IMR-90 (cell line): ENCODE measurements at regions not wholly inside any gene's neighbourhood (a gene's known extent, or its start where the extent isn't known, plus 50 kb on each side); places are given as distances from the start of the nearest gene placed in this dataset.

ENCODE experiments used
- ATAC-seq: fragments of 200-7000 bp; cut with Tn5 transposase; 2 replicates; pipeline ENCODE4 v1.9.1; 2020; ENCODE audit warnings: low read depth, mild to moderate bottlenecking, moderate library complexity
- BruUV-seq: library from RNA; stranded (reverse); fragments of 400-500 nt; replicated peaks from 2 replicates; lab custom pipeline; 2021; lab: Mats Ljungman, UMichigan
- CTCF ChIA-PET: fragments of 300-600 bp; formaldehyde crosslinking; extraction: SDS; loops from one replicate; lab custom pipeline; 2021; ENCODE audit warnings: antibody characterized with exemption; lab: Yijun Ruan, JAX
- POLR2A ChIA-PET: fragments of 300-600 bp; sonication (Branson Sonifier 250); formaldehyde crosslinking; loops from one replicate; lab custom pipeline; 2022; ENCODE audit warnings: antibody characterized with exemption; ENCODE audit not compliant: unreplicated experiment; lab: Charles Lee
- DNase-seq: peaks from one replicate; pipeline ENCODE4 v3.0.0; 2013
- H2AFZ ChIP-seq: replicated peaks from 2 replicates; pipeline ENCODE3; 2013; ENCODE audit warnings: low read length, mild to moderate bottlenecking; ENCODE audit not compliant: poor library complexity
- H2AK5ac ChIP-seq: 2 replicates; pipeline ENCODE4 v1.6.1; 2013; ENCODE audit warnings: low read depth, low read length, inconsistent platforms
- H2AK9ac ChIP-seq: replicated peaks from 2 replicates; pipeline ENCODE3; 2013; ENCODE audit warnings: mild to moderate bottlenecking, low read depth, low read length, moderate library complexity; ENCODE audit not compliant: poor library complexity
- H2BK120ac ChIP-seq: 2 replicates; pipeline ENCODE4 v1.6.1; 2013; ENCODE audit warnings: low read depth, low read length, inconsistent platforms
- H2BK15ac ChIP-seq: 3 replicates; pipeline ENCODE4 v1.6.1; 2013; ENCODE audit warnings: low read depth, low read length, inconsistent platforms
- H2BK20ac ChIP-seq: 2 replicates; pipeline ENCODE4 v1.6.1; 2013; ENCODE audit warnings: low read depth, mild to moderate bottlenecking, inconsistent platforms, low read length, moderate library complexity
- H2BK5ac ChIP-seq: 2 replicates; pipeline ENCODE4 v1.6.1; 2013; ENCODE audit warnings: mild to moderate bottlenecking, low read depth, low read length, inconsistent platforms; ENCODE audit not compliant: poor library complexity, severe bottlenecking
- H3K14ac ChIP-seq: replicated peaks from 2 replicates; pipeline ENCODE4 v1.6.1; 2013; ENCODE audit warnings: low read depth, low read length, inconsistent platforms
- H3K18ac ChIP-seq: 2 replicates; pipeline ENCODE4 v1.6.1; 2013; ENCODE audit warnings: low read depth, low read length, control low read depth
- H3K23ac ChIP-seq: 2 replicates; pipeline ENCODE4 v1.6.1; 2013; ENCODE audit warnings: low read depth, low read length, inconsistent platforms
- H3K27ac ChIP-seq: 2 replicates; pipeline ENCODE4 v1.5.1; 2013; ENCODE audit warnings: mild to moderate bottlenecking, control low read depth, low read length; ENCODE audit not compliant: insufficient read depth
- H3K27me3 ChIP-seq: 2 replicates; pipeline ENCODE4 v1.6.1; 2013; ENCODE audit warnings: low read length; ENCODE audit not compliant: control insufficient read depth, insufficient read depth
- H3K36me3 ChIP-seq: 2 replicates; pipeline ENCODE4 v1.6.1; 2013; ENCODE audit warnings: low read length, mixed read lengths; ENCODE audit not compliant: control insufficient read depth, insufficient read depth
- H3K4ac ChIP-seq: 2 replicates; pipeline ENCODE4 v1.6.1; 2013; ENCODE audit warnings: low read depth, low read length, inconsistent platforms
- H3K4me1 ChIP-seq: 2 replicates; pipeline ENCODE4 v1.6.1; 2013; ENCODE audit warnings: low read length, mixed read lengths; ENCODE audit not compliant: control insufficient read depth, insufficient read depth
- H3K4me2 ChIP-seq: 2 replicates; pipeline ENCODE4 v1.6.1; 2013; ENCODE audit warnings: low read depth, mild to moderate bottlenecking, control low read depth, low read length, moderate library complexity
- H3K4me3 ChIP-seq: 2 replicates; pipeline ENCODE4 v1.5.1; 2013; ENCODE audit warnings: low read depth, mild to moderate bottlenecking, control low read depth, low read length, moderate library complexity; ENCODE audit not compliant: insufficient read depth
- H3K56ac ChIP-seq: 2 replicates; pipeline ENCODE4 v1.6.1; 2013; ENCODE audit warnings: low read length, inconsistent platforms; ENCODE audit not compliant: insufficient read depth; ENCODE audit errors: extremely low read depth
- H3K79me1 ChIP-seq, 2 experiments: 2 replicates each; pipeline ENCODE4 v1.6.1; 2013; ENCODE audit warnings: low read length in 2 of 2, inconsistent platforms in 1 of 2, low read depth in 1 of 2
- H3K9ac ChIP-seq: 2 replicates; pipeline ENCODE4 v1.6.1; 2013; ENCODE audit warnings: low read depth, low read length, control low read depth
- H3K9me1 ChIP-seq: 2 replicates; pipeline ENCODE4 v1.6.1; 2013; ENCODE audit warnings: low read length, inconsistent platforms; ENCODE audit not compliant: insufficient read depth
- H3K9me3 ChIP-seq: 2 replicates; pipeline ENCODE4 v1.6.1; 2013; ENCODE audit warnings: low read length; ENCODE audit not compliant: control insufficient read depth, insufficient read depth
- H4K20me1 ChIP-seq: 2 replicates; pipeline ENCODE4 v1.6.1; 2013; ENCODE audit warnings: low read length, inconsistent platforms; ENCODE audit not compliant: insufficient read depth
- H4K5ac ChIP-seq: 2 replicates; pipeline ENCODE4 v1.6.1; 2013; ENCODE audit warnings: mild to moderate bottlenecking, low read depth, low read length, control low read depth
- H4K8ac ChIP-seq, 2 experiments: 2 replicates each; pipeline ENCODE4 v1.6.1; 2013; ENCODE audit warnings: low read depth in 2 of 2, low read length in 2 of 2, control low read depth in 1 of 2, inconsistent platforms in 1 of 2
- H4K91ac ChIP-seq: 2 replicates; pipeline ENCODE4 v1.6.1; 2013; ENCODE audit warnings: low read depth, low read length, inconsistent platforms; ENCODE audit not compliant: insufficient read depth
- CEBPB ChIP-seq: IDR thresholded peaks from 2 replicates; pipeline ENCODE4 v1.6.1; 2012; ENCODE audit warnings: low read depth, low read length, improper control_type of control experiment
- FOS ChIP-seq: fragments of 150-350 bp; IDR thresholded peaks from 2 replicates; pipeline ENCODE4 v1.6.1; 2016; ENCODE audit warnings: low read depth, low read length
- MAZ ChIP-seq: IDR thresholded peaks from 2 replicates; pipeline ENCODE4 v1.6.1; 2012; ENCODE audit warnings: low read depth, mild to moderate bottlenecking, low read length, improper control_type of control experiment, moderate library complexity, borderline replicate concordance
- MXI1 ChIP-seq: IDR thresholded peaks from 2 replicates; pipeline ENCODE4 v1.6.1; 2012; ENCODE audit warnings: low read depth, mild to moderate bottlenecking, low read length, moderate library complexity, borderline replicate concordance
- POLR2A ChIP-seq: IDR thresholded peaks from 2 replicates; pipeline ENCODE4 v1.6.1; 2012; ENCODE audit warnings: mild to moderate bottlenecking, low read depth, low read length
- SMC3 ChIP-seq: fragments of 150-350 bp; IDR thresholded peaks from 2 replicates; pipeline ENCODE4 v1.6.1; 2016; ENCODE audit warnings: low read depth, mild to moderate bottlenecking, antibody characterized with exemption, low read length, moderate library complexity
- WGBS, 2 experiments: methylation state at CpG; one replicate each; pipeline versions ENCODE4 v1.1.5 to v1.1.7; 2013; ENCODE audit warnings: missing lambda C conversion rate in 2 of 2; ENCODE audit not compliant: insufficient read length in 1 of 2; ENCODE audit errors: extremely low coverage in 2 of 2; 5-methylcytosine and 5-hydroxymethylcytosine counted together
- dilution Hi-C: fragments of 300-500 bp; cut with HindIII; formaldehyde crosslinking; loops from one replicate; pipeline ENCODE4 v1.14.3; 2018; ENCODE audit warnings: low sequenced_read_pairs; ENCODE audit not compliant: unreplicated experiment
- in situ Hi-C: fragments of 300-500 bp; cut with MboI; formaldehyde crosslinking; loops from 3 replicates; pipeline ENCODE4 v1.14.3; 2019; ENCODE audit warnings: low sequenced_read_pairs, inconsistent platforms, mixed read lengths
- intact Hi-C: fragments of 100-400 bp; cut with micrococcal nuclease; formaldehyde crosslinking; loops from 2 replicates; pipeline ENCODE4 v1.10.0; 2022
- TF ChIP-seq, protein P1 (sequence below): fragments of 150-350 bp; IDR thresholded peaks from 2 replicates; pipeline ENCODE4 v1.6.1; 2017; ENCODE audit warnings: mild to moderate bottlenecking, antibody characterized with exemption, low read length, low read depth
- TF ChIP-seq, protein P2 (sequence below): conservative IDR thresholded peaks from 2 replicates; pipeline ENCODE4 v1.5.1; 2012; ENCODE audit warnings: mild to moderate bottlenecking, low read depth, low read length, improper control_type of control experiment
- TF ChIP-seq, protein P3 (sequence below): fragments of 150-350 bp; IDR thresholded peaks from 2 replicates; pipeline ENCODE4 v1.6.1; 2016; ENCODE audit warnings: low read depth, mild to moderate bottlenecking, low read length, moderate library complexity, borderline replicate concordance

DNA sequence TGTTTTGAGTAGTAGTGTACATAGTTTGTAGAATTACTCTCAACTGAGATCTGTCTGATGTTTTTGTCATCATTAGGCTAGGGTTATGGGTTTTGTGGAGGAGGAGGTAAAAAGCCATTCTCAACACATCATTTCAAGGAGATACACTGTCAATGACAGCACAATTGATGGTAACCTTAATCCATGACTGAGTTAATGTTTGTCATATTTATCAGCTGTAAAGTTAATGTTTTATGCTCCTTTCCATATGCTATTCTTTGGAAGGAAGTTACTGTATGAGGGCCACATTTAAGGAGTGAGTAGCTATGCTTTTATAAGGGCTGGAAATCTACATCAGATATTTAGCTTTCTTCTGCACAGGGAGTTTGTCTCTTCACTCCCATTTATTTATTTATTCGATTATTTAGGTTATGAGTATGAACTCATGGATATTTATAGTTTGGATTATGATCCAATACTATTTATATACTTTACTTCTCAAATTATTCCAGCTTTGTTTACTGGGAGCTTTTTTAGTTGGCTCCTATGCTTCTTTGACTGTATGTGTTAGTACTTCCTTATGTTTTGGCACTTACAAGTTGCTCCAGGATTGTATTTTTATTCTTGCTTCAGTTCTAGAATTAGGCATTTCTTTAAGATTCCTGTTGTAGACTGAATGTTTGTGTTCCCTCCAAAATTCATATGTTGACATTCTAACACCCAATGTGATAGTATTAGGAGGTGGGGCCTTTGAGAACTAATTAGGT lies 156.6 kb upstream of the HCRTR2 start:
- Histone ChIP-seq H4K8ac (no peak overlapping the region), H3K18ac (no peak overlapping the region), H3K4ac (no peak overlapping the region), H3K27me3 (no peaks in the 10 kb centered on the region), H3K4me3 (no peak overlapping the region), H2AFZ (no peak overlapping the region), H3K9me3 (no peaks in the 10 kb centered on the region), H3K4me1 (peaks cover 6% of the 10 kb centered on the region), H3K4me2 (no peak overlapping the region), H3K14ac (no peak overlapping the region), H2BK20ac (no peak overlapping the region), H3K27ac (no peak overlapping the region), H2AK5ac (no peak overlapping the region), H3K36me3 (no peaks in the 10 kb centered on the region), H2BK5ac (no peak overlapping the region), H4K20me1 (no peaks in the 10 kb centered on the region), H2BK120ac (no peak overlapping the region), H3K56ac (no peak overlapping the region), H3K79me1 (no peaks in the 10 kb centered on the region), H3K9me1 (no peaks in the 10 kb centered on the region), H2AK9ac (no peak overlapping the region), H3K9ac (no peak overlapping the region), H4K5ac (no peak overlapping the region), H2BK15ac (no peak overlapping the region), H3K23ac (no peak overlapping the region), H4K91ac (no peak overlapping the region)
- TF ChIP-seq MAZ (no peak), FOS (no peak), POLR2A (no peak), CEBPB (no peak), MXI1 (no peak), SMC3 (no peak)
- TF ChIP-seq, protein P1, sequence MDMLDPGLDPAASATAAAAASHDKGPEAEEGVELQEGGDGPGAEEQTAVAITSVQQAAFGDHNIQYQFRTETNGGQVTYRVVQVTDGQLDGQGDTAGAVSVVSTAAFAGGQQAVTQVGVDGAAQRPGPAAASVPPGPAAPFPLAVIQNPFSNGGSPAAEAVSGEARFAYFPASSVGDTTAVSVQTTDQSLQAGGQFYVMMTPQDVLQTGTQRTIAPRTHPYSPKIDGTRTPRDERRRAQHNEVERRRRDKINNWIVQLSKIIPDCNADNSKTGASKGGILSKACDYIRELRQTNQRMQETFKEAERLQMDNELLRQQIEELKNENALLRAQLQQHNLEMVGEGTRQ, result no peak
- TF ChIP-seq, protein P2, sequence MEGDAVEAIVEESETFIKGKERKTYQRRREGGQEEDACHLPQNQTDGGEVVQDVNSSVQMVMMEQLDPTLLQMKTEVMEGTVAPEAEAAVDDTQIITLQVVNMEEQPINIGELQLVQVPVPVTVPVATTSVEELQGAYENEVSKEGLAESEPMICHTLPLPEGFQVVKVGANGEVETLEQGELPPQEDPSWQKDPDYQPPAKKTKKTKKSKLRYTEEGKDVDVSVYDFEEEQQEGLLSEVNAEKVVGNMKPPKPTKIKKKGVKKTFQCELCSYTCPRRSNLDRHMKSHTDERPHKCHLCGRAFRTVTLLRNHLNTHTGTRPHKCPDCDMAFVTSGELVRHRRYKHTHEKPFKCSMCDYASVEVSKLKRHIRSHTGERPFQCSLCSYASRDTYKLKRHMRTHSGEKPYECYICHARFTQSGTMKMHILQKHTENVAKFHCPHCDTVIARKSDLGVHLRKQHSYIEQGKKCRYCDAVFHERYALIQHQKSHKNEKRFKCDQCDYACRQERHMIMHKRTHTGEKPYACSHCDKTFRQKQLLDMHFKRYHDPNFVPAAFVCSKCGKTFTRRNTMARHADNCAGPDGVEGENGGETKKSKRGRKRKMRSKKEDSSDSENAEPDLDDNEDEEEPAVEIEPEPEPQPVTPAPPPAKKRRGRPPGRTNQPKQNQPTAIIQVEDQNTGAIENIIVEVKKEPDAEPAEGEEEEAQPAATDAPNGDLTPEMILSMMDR, result no peak
- TF ChIP-seq, protein P3, sequence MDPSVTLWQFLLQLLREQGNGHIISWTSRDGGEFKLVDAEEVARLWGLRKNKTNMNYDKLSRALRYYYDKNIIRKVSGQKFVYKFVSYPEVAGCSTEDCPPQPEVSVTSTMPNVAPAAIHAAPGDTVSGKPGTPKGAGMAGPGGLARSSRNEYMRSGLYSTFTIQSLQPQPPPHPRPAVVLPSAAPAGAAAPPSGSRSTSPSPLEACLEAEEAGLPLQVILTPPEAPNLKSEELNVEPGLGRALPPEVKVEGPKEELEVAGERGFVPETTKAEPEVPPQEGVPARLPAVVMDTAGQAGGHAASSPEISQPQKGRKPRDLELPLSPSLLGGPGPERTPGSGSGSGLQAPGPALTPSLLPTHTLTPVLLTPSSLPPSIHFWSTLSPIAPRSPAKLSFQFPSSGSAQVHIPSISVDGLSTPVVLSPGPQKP, result no peak
- DNase-seq (no peak), ATAC-seq (no peak)
- intact Hi-C loops, result no loop called here
- POLR2A ChIA-PET, result interaction anchor here (0.5 kb wide), 1 partner anchor 9 kb away, joined by 3 read pairs; no protein-coding TSS in a partner anchor
- CTCF ChIA-PET, result interaction anchor here (1.3 kb wide), 1 partner anchor 12 kb away, joined by 4 read pairs; no protein-coding TSS in a partner anchor
- BruUV-seq, result no TSS peak
- in situ Hi-C loops, result no loop called here
- no CpG with 5 or more reads among the region's 1 CpG for WGBS, 2 experiments
- dilution Hi-C loops, result no loop called here
